RWPE1 (cell line): ENCODE measurements at regions not wholly inside any gene's neighbourhood (a gene's known extent, or its start where the extent isn't known, plus 50 kb on each side); places are given as distances from the start of the nearest gene placed in this dataset.
"Not testable (repeated sequence)": the region's sequence is repeated elsewhere in the genome, so short reads cannot be mapped to it uniquely, and the experiment has no call there.

Source experiments
- CTCF ChIA-PET: fragments of 350-600 bp; sonication (Branson Sonifier 250); formaldehyde crosslinking; extraction: SDS; loops from one replicate; lab custom pipeline; 2021; lab: Yijun Ruan, JAX
- POLR2A ChIA-PET: fragments of 400-600 bp; formaldehyde crosslinking; extraction: SDS; loops from one replicate; lab custom pipeline; 2020; ENCODE audit warnings: antibody characterized with exemption; ENCODE audit not compliant: low non-redundant PET; lab: Yijun Ruan, JAX
- DNase-seq: peaks from one replicate; pipeline ENCODE4 v3.0.0; 2012; ENCODE audit warnings: low spot score
- H3K27ac ChIP-seq: fragments of 450-650 bp; 2 replicates; pipeline ENCODE4 v1.5.1; 2017
- CTCF ChIP-seq: fragments of 450-650 bp; conservative IDR thresholded peaks from 2 replicates; pipeline ENCODE4 v1.5.1; 2017; ENCODE audit warnings: low read depth, mild to moderate bottlenecking

DNA sequence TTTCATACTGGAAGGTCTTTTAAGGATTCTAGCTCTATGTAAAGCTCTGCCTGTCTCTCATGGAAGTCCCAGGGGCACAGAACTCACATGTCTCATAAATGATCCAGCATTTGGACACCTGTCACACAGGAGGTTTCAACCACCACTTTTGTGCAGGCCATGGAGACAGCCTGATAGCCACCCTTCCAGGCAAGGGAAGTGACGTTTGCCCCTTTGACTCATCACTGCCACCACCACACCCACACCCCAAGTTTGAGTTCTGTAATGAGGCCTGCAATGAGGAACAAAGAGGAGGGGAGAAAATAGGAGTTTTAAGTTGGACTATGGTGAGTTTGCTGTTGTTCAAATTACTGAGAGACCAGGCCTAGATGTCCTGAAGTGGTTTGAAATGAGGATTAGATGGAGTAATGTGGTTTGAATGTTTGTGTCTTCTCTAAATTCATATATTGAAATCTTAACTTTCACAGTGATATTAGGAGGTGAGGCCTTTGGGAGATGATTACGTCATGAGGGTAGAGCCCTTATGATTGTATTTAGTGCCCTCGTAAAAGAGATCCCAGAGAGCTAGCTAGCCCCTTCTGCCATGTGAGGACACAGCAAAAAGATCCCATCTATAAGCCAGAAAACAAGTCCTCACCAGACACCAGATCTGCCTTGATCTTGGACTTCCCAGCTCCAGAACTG lies 175.3 kb upstream of the EPHA4 start:
- no peak overlapping the region for H3K27ac ChIP-seq
- ChIA-PET CTCF (interaction anchor here (0.6 kb wide), 1 partner anchor 278 kb away, joined by 3 read pairs; no protein-coding TSS in a partner anchor), POLR2A (no interaction called here)
- no peak for TF ChIP-seq CTCF
- DNase-seq, result no peak

DNA sequence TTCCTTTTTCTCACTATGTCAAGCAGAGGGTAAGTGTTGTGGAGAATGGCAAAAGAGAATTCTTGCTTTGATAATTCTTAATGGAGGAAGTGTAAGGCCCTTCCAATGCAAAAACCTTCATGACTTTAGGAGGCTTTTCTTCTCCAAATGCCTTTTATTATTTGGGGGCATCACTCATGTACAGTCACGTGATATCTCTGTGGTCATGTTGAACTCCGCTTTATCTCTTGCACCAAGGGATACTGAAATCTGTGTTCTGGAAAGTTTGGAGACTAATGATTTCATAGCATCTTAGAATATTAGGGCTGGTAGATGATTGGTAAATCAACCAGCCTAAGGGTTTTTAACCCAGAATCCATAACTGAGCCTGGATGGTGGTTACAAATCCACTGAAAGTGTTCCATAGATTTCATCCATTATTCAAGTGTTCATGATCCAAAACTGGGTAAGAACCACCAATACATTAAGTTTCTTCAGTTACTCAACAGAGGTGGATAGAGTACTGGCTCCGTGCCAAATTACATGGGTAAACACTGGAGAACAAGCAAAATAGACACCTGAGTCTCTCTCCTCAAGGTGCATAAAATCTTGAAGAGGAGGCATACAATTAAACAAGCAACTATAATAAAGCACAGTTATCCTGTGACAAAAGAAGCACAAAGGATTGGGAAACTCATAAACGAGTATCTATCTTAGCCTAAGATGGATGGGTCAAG lies 169.6 kb upstream of the EPHA4 start:
- POLR2A ChIA-PET, result no interaction called here
- CTCF ChIA-PET, result no interaction called here
- H3K27ac ChIP-seq, result no peak overlapping the region
- TF ChIP-seq CTCF, result no peak
- DNase-seq, result no peak

DNA sequence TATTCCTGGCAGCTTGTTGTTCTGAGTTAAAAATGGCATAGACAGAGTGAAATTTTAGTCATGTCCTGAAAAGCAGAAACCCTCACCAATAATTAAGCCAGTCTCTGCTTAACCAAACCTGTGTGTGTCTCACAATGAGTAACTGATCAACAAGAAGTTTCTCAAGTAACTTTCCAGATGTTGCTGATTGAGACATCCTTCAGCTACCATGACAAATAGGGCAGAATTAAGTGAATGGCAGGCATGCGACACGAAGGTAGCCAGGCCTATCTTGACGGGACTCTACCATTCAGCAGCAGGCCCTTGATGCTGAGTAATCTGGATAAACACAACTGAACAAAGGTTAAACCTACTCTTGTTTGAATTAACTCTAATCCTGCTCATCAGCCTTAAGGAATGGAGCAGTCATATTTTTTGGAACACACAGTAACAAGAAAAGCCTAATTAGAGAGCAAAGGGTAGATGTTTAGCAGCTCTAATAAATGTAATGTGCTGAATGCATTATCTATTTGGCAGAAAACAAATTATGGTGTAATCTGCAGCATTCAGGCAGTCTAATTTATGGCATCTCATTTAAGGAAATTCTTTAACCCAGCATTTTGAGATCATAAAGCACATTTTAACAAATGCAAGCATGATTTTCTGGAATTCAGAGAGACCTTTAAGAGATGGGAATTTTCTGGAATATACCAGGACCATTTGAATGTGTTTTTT lies 159.5 kb upstream of the EPHA4 start:
- H3K27ac ChIP-seq, result no peak overlapping the region
- TF ChIP-seq CTCF, result no peak
- ChIA-PET POLR2A (no interaction called here), CTCF (no interaction called here)
- no peak for DNase-seq

DNA sequence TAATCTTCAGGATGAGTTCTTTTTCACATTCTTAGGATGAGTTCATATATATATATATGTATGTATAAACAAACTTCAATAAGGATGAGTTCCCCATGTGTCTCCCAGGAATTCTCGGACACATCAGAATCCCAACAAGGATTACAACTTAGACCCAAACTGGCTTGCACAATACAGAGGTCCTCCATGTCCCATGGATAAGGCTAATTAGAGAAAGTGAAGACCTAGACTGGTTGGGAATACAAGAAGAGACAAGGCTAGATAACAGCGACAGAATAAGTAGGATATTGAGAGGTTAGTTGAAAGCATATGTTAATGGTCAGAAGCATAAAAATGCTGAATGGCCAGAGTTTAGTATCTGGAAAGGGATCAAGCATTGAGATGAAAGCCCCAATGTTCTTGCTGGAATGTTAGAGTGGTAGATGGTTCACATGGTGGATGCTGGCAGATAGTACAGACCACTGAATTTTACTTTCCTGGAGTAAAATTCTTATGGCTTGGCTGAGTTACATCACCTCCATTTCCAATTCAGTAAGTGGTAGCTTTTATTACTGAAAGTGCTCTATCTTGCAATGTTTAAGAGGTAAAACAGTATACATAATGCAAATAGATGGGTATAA lies 154.9 kb upstream of the EPHA4 start:
- H3K27ac ChIP-seq, result no peak overlapping the region
- no peak for DNase-seq
- ChIA-PET CTCF (no interaction called here), POLR2A (no interaction called here)
- TF ChIP-seq CTCF, result no peak

DNA sequence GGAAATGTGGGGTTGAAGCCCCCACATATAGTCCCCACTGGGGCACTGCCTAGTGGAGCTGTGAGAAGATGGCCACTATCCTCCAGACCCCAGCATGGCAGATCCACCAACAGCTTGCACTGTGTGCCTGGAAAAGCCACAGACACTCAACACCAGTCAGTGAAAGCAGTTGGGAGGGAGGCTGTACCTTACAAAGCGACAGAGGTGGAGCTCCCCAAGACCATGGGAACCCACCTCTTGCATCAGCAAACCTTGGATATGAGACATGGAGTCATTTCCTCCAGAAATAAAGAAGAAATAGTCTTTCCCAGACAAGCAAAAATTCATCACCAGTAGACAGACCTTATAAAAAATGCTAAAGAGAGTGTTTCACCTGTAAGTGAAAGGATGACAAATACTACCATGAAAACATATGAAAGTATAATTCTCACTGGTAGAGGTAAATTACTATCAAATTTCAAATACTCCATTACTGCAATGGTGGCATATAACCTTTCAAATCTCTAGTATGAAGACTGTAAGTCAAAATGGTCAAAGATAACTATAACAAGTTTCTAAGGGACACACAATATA lies 152.6 kb upstream of the EPHA4 start:
- no peak for TF ChIP-seq CTCF
- no peak for DNase-seq
- CTCF ChIA-PET, result interaction anchor here (0.6 kb wide), 1 partner anchor 12 kb away, joined by 5 read pairs; no protein-coding TSS in a partner anchor
- no peak overlapping the region for H3K27ac ChIP-seq
- POLR2A ChIA-PET, result no interaction called here

GRCh38 chr2:221724117-221724516 lies 152.0 kb upstream of the EPHA4 start:
- CTCF ChIA-PET, result interaction anchor here (0.6 kb wide), 1 partner anchor 116 kb away, joined by 3 read pairs; no protein-coding TSS in a partner anchor
- DNase-seq, H3K27ac ChIP-seq, POLR2A ChIA-PET: not testable (repeated sequence)
